GM18499 (cell line): ENCODE measurements at regions not wholly inside any gene's neighbourhood (a gene's known extent, or its start where the extent isn't known, plus 50 kb on each side); places are given as distances from the start of the nearest gene placed in this dataset.
"Not testable (repeated sequence)": the region's sequence is repeated elsewhere in the genome, so short reads cannot be mapped to it uniquely, and the experiment has no call there.

Source experiments
- ATAC-seq: cut with Tn5 transposase; IDR thresholded peaks from one replicate; pipeline ENCODE4 v1.9.1; 2021; ENCODE audit warnings: moderate number of reproducible peaks; ENCODE audit not compliant: insufficient read depth, unreplicated experiment

- ATAC-seq: not testable (repeated sequence)
Observed at GRCh38 chr4:49321511-49322300, 335.6 kb downstream of the CWH43 start.

- ATAC-seq: not testable (repeated sequence)
Observed at GRCh38 chr4:49322610-49323572, 336.8 kb downstream of the CWH43 start.

GRCh38 chr4:49323573-49323940 lies 337.5 kb downstream of the CWH43 start:
- not testable (repeated sequence) for ATAC-seq
